ENCODE measurements at regions not wholly inside any gene's neighbourhood (a gene's known extent, or its start where the extent isn't known, plus 50 kb on each side); places are given as distances from the start of the nearest gene placed in this dataset.

DNA sequence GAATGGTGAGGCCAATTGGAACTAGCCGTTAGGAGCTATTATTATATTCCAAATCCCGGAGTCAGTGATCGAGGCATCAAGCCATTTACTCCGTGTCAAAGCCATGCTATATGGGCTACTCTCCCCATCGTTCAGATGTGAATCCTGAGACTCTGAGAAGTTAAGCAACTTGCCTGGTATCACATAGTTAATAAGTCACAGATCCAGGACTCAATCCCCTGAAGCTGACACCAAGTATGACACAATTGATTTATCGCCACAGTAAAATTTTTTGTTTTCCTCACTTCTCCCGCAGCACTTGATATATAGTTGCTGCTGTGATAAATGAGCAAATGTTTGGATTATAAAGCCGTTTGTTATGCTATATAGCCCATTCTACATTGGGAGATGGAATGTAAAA is 50.8 kb upstream of the TSHZ2 start:
- H3K4me3 ChIP-seq (ENCODE audit: low read depth, low read length), result no peak overlapping the region
- TF ChIP-seq, protein P1, sequence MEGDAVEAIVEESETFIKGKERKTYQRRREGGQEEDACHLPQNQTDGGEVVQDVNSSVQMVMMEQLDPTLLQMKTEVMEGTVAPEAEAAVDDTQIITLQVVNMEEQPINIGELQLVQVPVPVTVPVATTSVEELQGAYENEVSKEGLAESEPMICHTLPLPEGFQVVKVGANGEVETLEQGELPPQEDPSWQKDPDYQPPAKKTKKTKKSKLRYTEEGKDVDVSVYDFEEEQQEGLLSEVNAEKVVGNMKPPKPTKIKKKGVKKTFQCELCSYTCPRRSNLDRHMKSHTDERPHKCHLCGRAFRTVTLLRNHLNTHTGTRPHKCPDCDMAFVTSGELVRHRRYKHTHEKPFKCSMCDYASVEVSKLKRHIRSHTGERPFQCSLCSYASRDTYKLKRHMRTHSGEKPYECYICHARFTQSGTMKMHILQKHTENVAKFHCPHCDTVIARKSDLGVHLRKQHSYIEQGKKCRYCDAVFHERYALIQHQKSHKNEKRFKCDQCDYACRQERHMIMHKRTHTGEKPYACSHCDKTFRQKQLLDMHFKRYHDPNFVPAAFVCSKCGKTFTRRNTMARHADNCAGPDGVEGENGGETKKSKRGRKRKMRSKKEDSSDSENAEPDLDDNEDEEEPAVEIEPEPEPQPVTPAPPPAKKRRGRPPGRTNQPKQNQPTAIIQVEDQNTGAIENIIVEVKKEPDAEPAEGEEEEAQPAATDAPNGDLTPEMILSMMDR (IDR thresholded peaks at IDR 0.05; ENCODE audit: borderline replicate concordance, insufficient read depth, low read depth, low read length), result no peak

DNA sequence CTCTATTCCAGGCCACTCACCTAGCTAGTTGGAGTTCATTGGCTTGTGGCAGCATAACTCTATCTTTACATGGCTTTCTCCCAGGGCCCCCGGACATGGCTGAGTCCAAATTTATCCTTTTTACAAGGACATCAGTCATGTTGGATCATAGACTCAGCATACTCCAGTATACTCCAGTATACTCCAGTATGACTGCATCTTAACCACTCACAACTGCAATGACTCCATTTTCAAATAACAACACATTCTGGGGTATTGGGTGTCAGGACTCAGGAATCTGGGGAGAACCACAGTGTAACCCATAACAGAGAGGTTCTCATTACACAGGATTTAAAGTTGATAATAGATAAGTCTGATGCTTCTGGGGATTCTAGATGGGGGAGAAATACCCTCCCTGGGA is 53.8 kb upstream of the TSHZ2 start:
- no peak overlapping the region for H3K4me3 ChIP-seq (ENCODE audit: low read depth, low read length)
- TF ChIP-seq, protein P1 (IDR thresholded peaks at IDR 0.05; ENCODE audit: borderline replicate concordance, insufficient read depth, low read depth, low read length), result no peak

GRCh38 chr20:52915564-52915963 is 56.6 kb upstream of the TSHZ2 start:
- TF ChIP-seq, protein P1 (IDR thresholded peaks at IDR 0.05; ENCODE audit: borderline replicate concordance, insufficient read depth, low read depth, low read length), result no peak
- H3K4me3 ChIP-seq (ENCODE audit: low read depth, low read length), result no peak overlapping the region

GRCh38 chr20:52914870-52915269 is 57.3 kb upstream of the TSHZ2 start:
- TF ChIP-seq, protein P1 (IDR thresholded peaks at IDR 0.05; ENCODE audit: borderline replicate concordance, insufficient read depth, low read depth, low read length), result no peak
- H3K4me3 ChIP-seq (ENCODE audit: low read depth, low read length), result no peak overlapping the region

DNA sequence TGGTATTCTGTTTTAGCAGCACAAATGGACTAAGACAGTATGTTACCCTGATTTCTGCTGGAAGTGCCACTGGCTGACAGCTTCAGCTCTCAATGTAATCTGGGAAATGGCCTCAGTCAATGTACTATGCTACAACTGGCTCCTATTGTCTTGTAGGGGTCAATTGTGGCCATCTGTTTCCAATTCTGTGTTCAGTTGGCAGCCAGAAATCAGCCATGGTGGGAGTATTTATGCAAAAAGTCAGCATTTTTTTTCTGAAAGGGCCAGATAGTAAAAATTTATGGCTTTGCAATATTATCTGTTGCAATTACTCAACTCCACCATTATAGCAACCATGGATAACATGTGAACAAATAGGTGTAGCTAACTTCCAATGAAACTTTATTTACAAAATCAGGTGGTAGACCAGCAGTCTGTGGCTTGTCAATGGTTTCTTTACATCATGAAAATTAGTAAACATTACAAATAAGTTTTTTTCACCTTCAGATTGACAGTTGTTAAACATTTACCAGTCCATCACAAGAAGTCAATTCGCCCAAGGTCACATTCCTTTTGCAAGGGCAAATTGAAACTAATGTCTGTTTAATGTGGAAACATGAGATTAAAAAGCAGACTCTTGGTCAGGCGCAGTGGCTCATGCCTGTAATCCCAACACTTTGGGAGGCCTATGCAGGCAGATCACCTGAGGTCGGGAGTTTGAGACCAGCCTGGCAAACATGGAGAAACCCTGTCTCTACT is 58.3 kb upstream of the TSHZ2 start:
- H3K4me3 ChIP-seq (ENCODE audit: low read depth, low read length), result no peak overlapping the region

DNA sequence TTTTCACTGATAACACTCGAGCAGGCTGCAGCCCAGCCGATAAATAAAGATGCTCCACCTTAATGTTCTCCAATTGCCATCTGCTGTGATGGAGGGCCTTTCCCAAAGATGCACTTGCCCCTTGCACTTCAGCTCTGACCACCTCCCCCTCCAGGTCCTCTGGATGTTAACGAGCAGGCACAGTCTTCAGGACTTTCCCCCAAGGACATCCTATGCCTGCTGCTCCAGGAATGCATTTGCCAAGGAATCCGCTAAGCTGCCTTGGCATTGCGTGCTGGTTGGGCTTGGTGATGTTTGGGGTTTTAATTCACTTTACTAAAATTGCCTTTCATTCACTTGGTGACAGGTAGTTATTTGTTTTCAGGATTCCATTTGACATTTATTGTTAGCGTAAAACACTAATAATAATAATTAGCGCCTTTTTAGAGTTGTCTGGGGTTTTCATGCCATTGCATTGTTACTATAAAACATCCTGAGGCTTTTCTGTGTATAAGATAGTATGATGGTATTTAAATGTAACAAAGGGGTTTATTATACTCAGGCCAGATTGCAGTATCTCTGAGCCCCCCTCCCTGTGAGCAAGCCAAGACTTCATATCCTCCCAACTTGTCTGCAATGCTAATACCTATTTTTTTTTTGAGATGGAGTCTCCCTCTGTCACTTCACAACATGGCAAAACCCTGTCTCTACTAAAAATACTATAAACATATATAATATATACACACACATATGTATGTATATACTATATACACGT is 66.7 kb upstream of the TSHZ2 start:
- no peak overlapping the region for H3K4me3 ChIP-seq (ENCODE audit: low read depth, low read length)
- TF ChIP-seq, protein P1 (IDR thresholded peaks at IDR 0.05; ENCODE audit: borderline replicate concordance, insufficient read depth, low read depth, low read length), result no peak

More for the DNA sequence above, 58.3 kb upstream of the TSHZ2 start:
- TF ChIP-seq, protein P1 (IDR thresholded peaks at IDR 0.05; ENCODE audit: borderline replicate concordance, insufficient read depth, low read depth, low read length), result no peak

- no peak overlapping the region for H3K4me3 ChIP-seq (ENCODE audit: low read depth, low read length)
- TF ChIP-seq, protein P1 (IDR thresholded peaks at IDR 0.05; ENCODE audit: borderline replicate concordance, insufficient read depth, low read depth, low read length), result no peak
These were observed 67.3 kb upstream of the TSHZ2 start for GRCh38 chr20:52904837-52905236.

Data from GM12875 (cell line).